ENCODE measurements at regions not wholly inside any gene's neighbourhood (a gene's known extent, or its start where the extent isn't known, plus 50 kb on each side); places are given as distances from the start of the nearest gene placed in this dataset.

DNA sequence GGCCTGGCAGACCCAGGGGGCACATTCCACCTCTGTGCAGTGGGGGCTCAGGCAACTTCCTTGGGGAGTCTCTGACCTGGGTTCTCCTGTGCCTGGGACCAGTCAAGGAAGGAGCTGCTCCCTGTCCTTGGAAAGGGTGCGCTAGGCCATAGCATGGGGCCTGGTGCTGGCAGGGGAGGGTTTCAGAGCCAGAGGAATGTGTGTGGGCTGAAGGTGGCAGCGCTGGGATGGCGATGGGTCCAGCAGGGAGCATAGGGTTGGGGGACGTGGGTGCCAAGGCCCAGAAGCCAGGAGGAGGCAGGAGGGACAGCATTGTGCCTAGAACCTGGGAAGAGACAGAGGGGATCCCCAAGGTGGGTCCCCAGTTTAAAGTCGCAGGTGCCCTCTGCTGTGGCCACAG is 66.3 kb upstream of the TUBA3E start:
- TF ChIP-seq, protein P1, sequence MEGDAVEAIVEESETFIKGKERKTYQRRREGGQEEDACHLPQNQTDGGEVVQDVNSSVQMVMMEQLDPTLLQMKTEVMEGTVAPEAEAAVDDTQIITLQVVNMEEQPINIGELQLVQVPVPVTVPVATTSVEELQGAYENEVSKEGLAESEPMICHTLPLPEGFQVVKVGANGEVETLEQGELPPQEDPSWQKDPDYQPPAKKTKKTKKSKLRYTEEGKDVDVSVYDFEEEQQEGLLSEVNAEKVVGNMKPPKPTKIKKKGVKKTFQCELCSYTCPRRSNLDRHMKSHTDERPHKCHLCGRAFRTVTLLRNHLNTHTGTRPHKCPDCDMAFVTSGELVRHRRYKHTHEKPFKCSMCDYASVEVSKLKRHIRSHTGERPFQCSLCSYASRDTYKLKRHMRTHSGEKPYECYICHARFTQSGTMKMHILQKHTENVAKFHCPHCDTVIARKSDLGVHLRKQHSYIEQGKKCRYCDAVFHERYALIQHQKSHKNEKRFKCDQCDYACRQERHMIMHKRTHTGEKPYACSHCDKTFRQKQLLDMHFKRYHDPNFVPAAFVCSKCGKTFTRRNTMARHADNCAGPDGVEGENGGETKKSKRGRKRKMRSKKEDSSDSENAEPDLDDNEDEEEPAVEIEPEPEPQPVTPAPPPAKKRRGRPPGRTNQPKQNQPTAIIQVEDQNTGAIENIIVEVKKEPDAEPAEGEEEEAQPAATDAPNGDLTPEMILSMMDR (IDR thresholded peaks at IDR 0.05) = no peak
- TF ChIP-seq POLR2A (IDR thresholded peaks at IDR 0.05) = no peak
